ENCODE measurements at regions not wholly inside any gene's neighbourhood (a gene's known extent, or its start where the extent isn't known, plus 50 kb on each side); places are given as distances from the start of the nearest gene placed in this dataset.

- DNase-seq (no peak), ATAC-seq (ENCODE audit: insufficient read depth, low FRiP score) (no peak)
- H3K9me3 ChIP-seq (ENCODE audit: control insufficient read depth in 4 of 4, insufficient read depth in 3 of 4, low read length in 3 of 4), result peaks cover 0 to 6% (median 0%) of the 10 kb centered on the region in 4 donors
- no peaks in the 10 kb centered on the region for H3K4me1 ChIP-seq (ENCODE audit: control insufficient read depth in 5 of 5, insufficient read depth in 5 of 5, low read length in 5 of 5)
- no peak overlapping the region for H3K27ac ChIP-seq (ENCODE audit: low read depth in 1 of 2, low read length in 1 of 2)
- H3K36me3 ChIP-seq (ENCODE audit: control insufficient read depth in 4 of 4, insufficient read depth in 4 of 4, low read length in 4 of 4), result no peaks in the 10 kb centered on the region
- no peak overlapping the region for H3K4me3 ChIP-seq
- H3K9ac ChIP-seq (ENCODE audit: insufficient read depth in 1 of 2, low read length in 2 of 2), result no peak overlapping the region
- no peak for TF ChIP-seq CTCF (IDR thresholded peaks at IDR 0.05; ENCODE audit: control extremely low read depth, extremely low read depth)
- WGBS, 2 donors, result 89 to 95% methylated on average over 1 of the region's 1 CpG
- no peaks in the 10 kb centered on the region for H3K27me3 ChIP-seq (ENCODE audit: control insufficient read depth in 3 of 3, insufficient read depth in 3 of 3, low read length in 2 of 3)
Measured at GRCh38 chr1:118404024-118404423, 219.0 kb upstream of the SPAG17 start.

- Histone ChIP-seq H3K4me3 (no peak overlapping the region), H3K4me1 (ENCODE audit: control insufficient read depth in 5 of 5, insufficient read depth in 5 of 5, low read length in 5 of 5) (peaks cover 0 to 7% (median 0%) of the 10 kb centered on the region in 5 donors), H3K9me3 (ENCODE audit: control insufficient read depth in 4 of 4, insufficient read depth in 3 of 4, low read length in 3 of 4) (no peaks in the 10 kb centered on the region), H3K36me3 (ENCODE audit: control insufficient read depth in 4 of 4, insufficient read depth in 4 of 4, low read length in 4 of 4) (no peaks in the 10 kb centered on the region), H3K27me3 (ENCODE audit: control insufficient read depth in 3 of 3, insufficient read depth in 3 of 3, low read length in 2 of 3) (no peaks in the 10 kb centered on the region), H3K9ac (ENCODE audit: insufficient read depth in 1 of 2, low read length in 2 of 2) (no peak overlapping the region), H3K27ac (ENCODE audit: low read depth in 1 of 2, low read length in 1 of 2) (no peak overlapping the region)
- DNase-seq, result no peak
- ATAC-seq (ENCODE audit: insufficient read depth, low FRiP score), result no peak
- TF ChIP-seq CTCF (IDR thresholded peaks at IDR 0.05; ENCODE audit: control extremely low read depth, extremely low read depth), result no peak
- WGBS, 2 donors, result 74 to 78% methylated on average over 2 of the region's 2 CpGs
Measured at GRCh38 chr1:118397496-118397859, 212.4 kb upstream of the SPAG17 start.

- Histone ChIP-seq H3K27ac (ENCODE audit: low read depth in 1 of 2, low read length in 1 of 2) (no peak overlapping the region), H3K4me3 (no peak overlapping the region), H3K9ac (ENCODE audit: insufficient read depth in 1 of 2, low read length in 2 of 2) (no peak overlapping the region), H3K9me3 (ENCODE audit: control insufficient read depth in 4 of 4, insufficient read depth in 3 of 4, low read length in 3 of 4) (no peaks in the 10 kb centered on the region), H3K4me1 (ENCODE audit: control insufficient read depth in 5 of 5, insufficient read depth in 5 of 5, low read length in 5 of 5) (peaks cover 0 to 7% (median 0%) of the 10 kb centered on the region in 5 donors), H3K36me3 (ENCODE audit: control insufficient read depth in 4 of 4, insufficient read depth in 4 of 4, low read length in 4 of 4) (no peaks in the 10 kb centered on the region), H3K27me3 (ENCODE audit: control insufficient read depth in 3 of 3, insufficient read depth in 3 of 3, low read length in 2 of 3) (no peaks in the 10 kb centered on the region)
- no peak for ATAC-seq (ENCODE audit: insufficient read depth, low FRiP score)
- 74 to 85% methylated on average over 4 of the region's 4 CpGs for WGBS, 2 donors
- TF ChIP-seq CTCF (IDR thresholded peaks at IDR 0.05; ENCODE audit: control extremely low read depth, extremely low read depth), result no peak
- DNase-seq, result peak; percentile 25 to 78 (median 51)
Measured at GRCh38 chr1:118396829-118397495, 211.9 kb upstream of the SPAG17 start.

GRCh38 chr1:118396279-118396678 is 211.3 kb upstream of the SPAG17 start:
- H3K9ac ChIP-seq (ENCODE audit: insufficient read depth in 1 of 2, low read length in 2 of 2), result no peak overlapping the region
- H3K9me3 ChIP-seq (ENCODE audit: control insufficient read depth in 4 of 4, insufficient read depth in 3 of 4, low read length in 3 of 4), result no peaks in the 10 kb centered on the region
- H3K27ac ChIP-seq (ENCODE audit: low read depth in 1 of 2, low read length in 1 of 2), result no peak overlapping the region
- H3K27me3 ChIP-seq (ENCODE audit: control insufficient read depth in 3 of 3, insufficient read depth in 3 of 3, low read length in 2 of 3), result no peaks in the 10 kb centered on the region
- peaks cover 0 to 7% (median 0%) of the 10 kb centered on the region in 5 donors for H3K4me1 ChIP-seq (ENCODE audit: control insufficient read depth in 5 of 5, insufficient read depth in 5 of 5, low read length in 5 of 5)
- no peak for ATAC-seq (ENCODE audit: insufficient read depth, low FRiP score)
- TF ChIP-seq CTCF (IDR thresholded peaks at IDR 0.05; ENCODE audit: control extremely low read depth, extremely low read depth), result no peak
- 54 to 66% methylated on average over 1 of the region's 1 CpG for WGBS, 2 donors
- DNase-seq, result no peak
- H3K36me3 ChIP-seq (ENCODE audit: control insufficient read depth in 4 of 4, insufficient read depth in 4 of 4, low read length in 4 of 4), result no peaks in the 10 kb centered on the region
- H3K4me3 ChIP-seq, result no peak overlapping the region

Measured in lung (tissue), 11 donors.